Activated CD4-positive, alpha-beta T cell treated with anti-CD3 and anti-CD28 coated beads for 36 hours (primary cell): ENCODE measurements at regions not wholly inside any gene's neighbourhood (a gene's known extent, or its start where the extent isn't known, plus 50 kb on each side); places are given as distances from the start of the nearest gene placed in this dataset.

Experiments
- ATAC-seq: fragments of 200-7000 bp; cut with Tn5 transposase; one replicate; pipeline ENCODE4 v1.10.0; 2021; ENCODE audit warnings: mild to moderate bottlenecking, moderate library complexity
- CTCF ChIA-PET: fragments of 350-600 bp; sonication (Branson Sonifier 250); formaldehyde crosslinking; loops from one replicate; lab custom pipeline; 2021; ENCODE audit warnings: antibody characterized with exemption; lab: Charles Lee
- POLR2A ChIA-PET: fragments of 350-600 bp; sonication (Branson Sonifier 250); formaldehyde crosslinking; loops from one replicate; lab custom pipeline; 2021; ENCODE audit warnings: antibody characterized with exemption, inconsistent platforms; lab: Charles Lee
- DNase-seq: peaks from one replicate; pipeline ENCODE4 v3.0.0-alpha.2; 2020
- H3K27ac Mint-ChIP-seq: one replicate; pipeline ENCODE4 v1.8.0; 2021; ENCODE audit warnings: mixed read lengths
- H3K27me3 Mint-ChIP-seq: one replicate; pipeline ENCODE4 v1.8.0; 2021; ENCODE audit warnings: mixed read lengths
- H3K36me3 Mint-ChIP-seq: one replicate; pipeline ENCODE4 v1.8.0; 2021; ENCODE audit warnings: low read depth, mixed read lengths
- H3K4me1 Mint-ChIP-seq: one replicate; pipeline ENCODE4 v1.8.0; 2021; ENCODE audit warnings: mixed read lengths
- H3K4me3 Mint-ChIP-seq: one replicate; pipeline ENCODE4 v1.8.0; 2021; ENCODE audit warnings: mild to moderate bottlenecking, moderate library complexity, mixed read lengths
- H3K9me3 Mint-ChIP-seq: one replicate; pipeline ENCODE4 v1.8.0; 2021; ENCODE audit warnings: low read depth, mixed read lengths
- intact Hi-C, 2 experiments: fragments of 100-400 bp; cut with DNase I in 1 of 2; cut with micrococcal nuclease in 1 of 2; formaldehyde crosslinking; loops; one replicate each; pipeline versions ENCODE4 v1.14.2 to v1.15.1; 2022 to 2024; cut with DNase I, micrococcal nuclease

DNA sequence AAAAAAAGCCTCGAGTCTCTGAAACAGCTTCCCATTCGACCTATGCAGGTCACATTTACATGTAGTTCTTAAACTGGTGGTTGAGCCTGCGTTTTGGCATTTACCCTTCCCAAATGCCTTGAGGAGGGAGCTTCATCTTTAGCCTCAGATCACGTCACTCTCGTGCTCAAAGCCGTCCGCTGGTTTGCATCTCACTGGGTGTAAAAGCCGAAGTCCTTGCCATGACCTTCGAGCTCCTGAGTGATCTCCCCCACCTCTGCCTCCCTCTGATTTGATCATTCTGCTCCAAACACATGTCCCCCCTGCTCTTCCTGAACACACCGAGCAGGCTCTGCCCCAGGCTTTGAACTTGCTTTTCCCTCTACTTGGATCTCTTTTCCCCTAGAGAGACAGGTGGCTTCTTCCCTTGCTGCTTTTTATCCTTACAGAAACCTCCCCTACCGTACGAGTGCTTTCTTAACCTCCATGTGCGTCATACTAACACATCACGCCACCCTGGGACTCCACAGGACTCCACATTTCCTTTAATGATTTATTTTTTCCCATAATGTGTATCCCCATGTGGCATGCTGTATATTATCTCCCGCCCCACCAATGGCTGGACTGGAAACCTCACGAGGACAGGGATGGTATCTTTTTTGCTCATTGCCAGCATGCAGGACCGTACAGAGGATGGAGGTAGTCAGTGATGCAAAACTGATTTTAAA lies 610.7 kb downstream of the VRK1 start:
- no peak overlapping the region for H3K4me3 Mint-ChIP-seq
- DNase-seq, result peak; percentile 18

DNA sequence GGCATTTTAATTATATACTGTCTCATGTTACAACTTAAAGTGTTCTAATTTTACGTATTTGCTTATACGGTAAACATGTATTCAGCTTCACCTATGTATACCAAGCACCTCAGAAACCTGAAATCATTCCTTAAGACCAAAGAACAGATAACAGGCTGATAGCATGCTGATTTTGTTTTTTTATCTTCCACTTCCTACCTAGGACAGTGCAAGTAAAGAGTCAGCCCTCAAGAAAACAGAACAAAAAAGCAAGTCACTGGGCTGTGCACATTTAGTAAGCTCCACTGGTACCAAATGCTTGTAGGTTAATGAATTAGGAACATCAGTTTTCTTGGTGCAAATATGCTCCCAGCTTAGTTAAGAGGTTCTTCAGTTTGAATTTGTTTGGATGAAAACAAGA lies 611.3 kb downstream of the VRK1 start:
- POLR2A ChIA-PET, result interaction anchor here (0.5 to 1.0 kb wide), 5 partner anchors 102 to 1864 kb away, joined by 3 to 5 read pairs (median 3); partner anchors contain the start of gene BCL11B
- H3K4me1 Mint-ChIP-seq, result peaks cover 32% of the 10 kb centered on the region
- H3K4me3 Mint-ChIP-seq, result peak overlapping the region; percentile 57
- ATAC-seq (peak; percentile 37), DNase-seq (no peak)
- H3K27me3 Mint-ChIP-seq, result no peaks in the 10 kb centered on the region
- intact Hi-C loops, result loop anchor here (2.0 to 5.0 kb wide), 5 partner anchors 50 to 1864 kb away; partner anchors contain the start of gene BCL11B (in 1 of the 2)
- no peaks in the 10 kb centered on the region for H3K9me3 Mint-ChIP-seq
- CTCF ChIA-PET, result no interaction called here
- no peaks in the 10 kb centered on the region for H3K36me3 Mint-ChIP-seq
- H3K27ac Mint-ChIP-seq, result peak overlapping the region; percentile 89

More for the DNA sequence above, 610.7 kb downstream of the VRK1 start:
- peak; percentile 11 for ATAC-seq
- H3K27ac Mint-ChIP-seq, result peak overlapping the region; percentile 89
- no peaks in the 10 kb centered on the region for H3K36me3 Mint-ChIP-seq
- H3K9me3 Mint-ChIP-seq, result no peaks in the 10 kb centered on the region
- H3K27me3 Mint-ChIP-seq, result no peaks in the 10 kb centered on the region
- intact Hi-C loops, result loop anchor here (2.0 to 5.0 kb wide), 5 partner anchors 51 to 1865 kb away; partner anchors contain the start of gene BCL11B (in 1 of the 2)
- ChIA-PET CTCF (interaction anchor here (0.7 kb wide), 1 partner anchor 25 kb away, joined by 3 read pairs; no protein-coding TSS in a partner anchor), POLR2A (interaction anchor here (0.5 kb wide), 1 partner anchor 472 kb away, joined by 3 read pairs; no protein-coding TSS in a partner anchor)
- H3K4me1 Mint-ChIP-seq, result peaks cover 32% of the 10 kb centered on the region

DNA sequence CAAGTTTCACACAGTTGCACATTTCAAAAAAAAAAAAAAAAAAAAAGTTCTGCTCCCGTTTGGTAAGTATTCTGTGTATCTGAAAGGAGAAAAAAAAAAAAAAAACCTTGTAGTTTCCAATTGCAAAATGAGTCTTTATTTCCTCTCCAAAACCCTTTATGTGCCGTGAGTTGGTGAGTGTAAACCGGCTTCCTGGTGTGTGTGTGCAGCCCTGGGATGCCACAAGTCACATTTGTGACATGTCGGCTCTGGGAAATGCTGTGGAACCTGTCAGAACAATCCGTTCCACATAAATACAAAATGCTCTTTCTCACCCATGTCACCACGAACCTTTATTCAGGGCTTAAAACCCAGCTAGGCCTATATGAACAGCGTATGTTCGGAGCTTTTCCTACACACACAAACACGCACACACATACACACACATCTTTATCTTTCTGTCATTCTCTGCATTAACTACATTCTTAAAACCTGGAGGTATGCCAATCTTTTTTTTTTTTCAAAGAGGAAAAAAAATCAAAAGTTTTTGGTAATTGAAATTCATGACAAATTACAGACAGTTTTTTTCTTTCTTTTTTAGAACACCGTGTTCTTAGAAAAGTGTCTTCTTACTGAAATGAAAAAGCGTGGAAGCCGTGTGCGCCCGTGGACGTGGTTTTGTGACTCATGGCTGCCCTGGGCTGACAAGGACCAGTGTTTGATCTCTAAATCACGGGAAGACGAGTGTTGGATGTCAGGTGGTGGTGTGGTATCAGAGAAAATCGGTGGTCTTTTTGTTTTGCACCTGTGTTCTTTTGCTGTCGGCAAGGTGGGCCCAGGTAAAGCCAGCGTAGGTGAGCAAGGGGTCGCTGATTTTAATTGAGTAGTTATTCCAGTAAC lies 612.0 kb downstream of the VRK1 start:
- Mint-ChIP-seq H3K27me3 (peaks cover 4% of the 10 kb centered on the region), H3K36me3 (no peaks in the 10 kb centered on the region), H3K4me3 (peak overlapping the region; percentile 57), H3K27ac (peak overlapping the region; percentile 89), H3K9me3 (no peaks in the 10 kb centered on the region), H3K4me1 (peaks cover 32% of the 10 kb centered on the region)
- intact Hi-C loops, result loop anchor here (1.0 to 5.0 kb wide), 8 partner anchors 29 to 1864 kb away; partner anchors contain the start of gene BCL11B (in 1 of the 2)
- ChIA-PET POLR2A (interaction anchor here (0.7 to 1.0 kb wide), 4 partner anchors 102 to 1863 kb away, joined by 3 to 5 read pairs (median 4); partner anchors contain the start of gene BCL11B), CTCF (no interaction called here)
- DNase-seq (peak; percentile 74), ATAC-seq (peak; percentile 86)

DNA sequence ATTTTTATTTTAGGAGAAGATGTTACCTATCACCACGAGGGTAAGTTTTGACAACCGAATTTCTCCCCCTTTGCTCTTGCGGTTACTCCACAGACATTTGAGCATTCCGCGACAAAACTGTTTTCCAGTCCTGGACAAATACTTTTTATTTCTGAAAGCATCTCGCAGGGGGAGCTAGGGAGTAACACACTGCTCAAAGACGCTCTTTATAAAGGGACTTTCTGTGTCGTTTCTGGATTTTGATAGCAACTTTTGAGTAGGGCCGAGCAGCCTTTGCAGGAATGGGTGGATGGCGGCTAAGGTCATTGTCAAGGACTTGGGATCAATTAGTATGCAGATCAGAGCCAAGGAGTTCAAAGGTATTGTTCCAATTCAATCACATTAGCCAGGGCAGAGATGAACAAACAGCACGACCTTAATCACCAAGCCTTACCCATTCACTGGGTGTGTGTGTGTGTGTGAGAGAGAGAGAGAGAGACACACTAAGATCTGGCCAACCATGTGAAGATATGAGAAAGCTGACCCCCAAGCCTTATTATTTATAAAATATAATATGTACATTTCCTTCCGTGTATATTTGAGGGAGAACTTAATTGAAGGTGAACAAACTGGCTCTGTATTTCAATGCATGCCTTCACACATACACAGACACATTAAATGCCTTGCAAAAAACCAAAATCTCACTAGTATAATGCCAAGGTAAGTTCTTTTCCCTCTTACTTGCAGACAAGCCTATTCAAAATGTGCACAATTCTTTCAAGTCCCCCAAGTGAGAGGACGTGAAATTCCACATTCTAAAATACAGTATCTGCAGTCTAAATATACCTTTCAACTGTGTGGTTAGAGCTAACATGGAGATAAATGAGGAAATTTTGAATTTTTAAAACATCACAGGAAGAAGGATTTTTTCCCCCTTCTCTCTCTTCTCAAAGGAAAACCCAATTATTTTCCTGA lies 613.8 kb downstream of the VRK1 start:
- ChIA-PET CTCF (no interaction called here), POLR2A (no interaction called here)
- ATAC-seq (no peak), DNase-seq (no peak)
- no peaks in the 10 kb centered on the region for H3K36me3 Mint-ChIP-seq
- no peaks in the 10 kb centered on the region for H3K9me3 Mint-ChIP-seq
- H3K4me3 Mint-ChIP-seq, result no peak overlapping the region
- intact Hi-C loops, result no loop called here
- peaks cover 5% of the 10 kb centered on the region for H3K27me3 Mint-ChIP-seq
- H3K27ac Mint-ChIP-seq, result no peak overlapping the region
- H3K4me1 Mint-ChIP-seq, result peaks cover 30% of the 10 kb centered on the region

DNA sequence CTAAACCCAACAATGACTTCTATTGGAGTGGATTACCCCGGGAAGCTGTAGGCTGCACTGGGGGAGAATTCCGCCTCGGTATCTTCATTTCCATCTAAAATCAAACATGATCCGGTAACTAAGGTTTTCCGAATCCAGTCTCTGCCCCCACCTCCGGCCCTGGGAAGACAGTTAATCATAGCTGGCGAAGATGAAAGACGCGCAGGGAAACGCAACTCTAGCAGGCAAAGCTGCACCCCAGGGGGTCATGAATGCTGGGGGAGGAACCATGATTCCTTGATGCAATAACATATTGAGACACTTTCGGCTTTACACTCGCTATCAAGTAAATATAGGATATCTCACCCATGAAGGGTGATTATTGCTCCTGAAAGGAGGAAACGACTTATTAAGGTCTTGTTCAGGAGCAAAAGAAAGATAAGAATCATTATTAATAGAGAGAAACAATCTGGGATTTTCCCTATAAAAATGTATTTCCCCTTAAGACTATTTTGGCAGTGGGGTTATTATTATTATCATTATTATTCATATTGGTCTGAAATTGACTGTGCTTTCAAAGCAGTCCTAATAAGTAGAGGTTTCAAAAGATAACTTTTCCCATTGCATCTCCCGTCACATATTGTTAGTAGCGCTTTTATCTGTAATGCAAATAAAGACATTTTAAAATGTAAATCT lies 614.9 kb downstream of the VRK1 start:
- Mint-ChIP-seq H3K36me3 (no peaks in the 10 kb centered on the region), H3K27ac (no peak overlapping the region), H3K27me3 (peaks cover 5% of the 10 kb centered on the region), H3K9me3 (no peaks in the 10 kb centered on the region), H3K4me3 (no peak overlapping the region), H3K4me1 (peaks cover 36% of the 10 kb centered on the region)
- ATAC-seq, result no peak
- no peak for DNase-seq
- ChIA-PET POLR2A (no interaction called here), CTCF (no interaction called here)
- intact Hi-C loops, result no loop called here

DNA sequence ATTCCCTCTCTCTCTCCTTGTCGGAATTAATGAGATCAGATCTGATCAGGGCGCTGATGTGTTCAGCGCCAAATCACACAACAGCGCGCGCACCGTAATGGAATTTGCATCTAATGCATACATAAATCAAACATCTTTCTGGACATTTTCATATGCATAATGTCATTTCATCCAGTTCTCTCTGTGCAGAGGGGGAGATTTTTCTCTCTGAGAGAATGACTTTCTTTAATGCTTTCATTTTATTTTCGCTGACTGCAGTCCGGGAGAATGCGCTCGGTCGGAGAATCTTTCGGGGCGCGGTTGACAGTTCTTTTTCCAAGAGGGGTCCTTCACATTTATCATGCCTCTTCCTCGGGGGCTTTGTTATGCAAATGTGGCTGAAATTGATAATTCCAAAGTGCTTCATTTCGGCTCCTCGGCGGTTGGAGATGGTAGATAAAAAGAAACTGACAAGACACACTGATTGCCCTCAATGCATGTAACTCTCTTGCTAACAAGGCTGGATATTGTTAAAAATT lies 615.9 kb downstream of the VRK1 start:
- ATAC-seq, result no peak
- peaks cover 26% of the 10 kb centered on the region for H3K4me1 Mint-ChIP-seq
- no peaks in the 10 kb centered on the region for H3K36me3 Mint-ChIP-seq

DNA sequence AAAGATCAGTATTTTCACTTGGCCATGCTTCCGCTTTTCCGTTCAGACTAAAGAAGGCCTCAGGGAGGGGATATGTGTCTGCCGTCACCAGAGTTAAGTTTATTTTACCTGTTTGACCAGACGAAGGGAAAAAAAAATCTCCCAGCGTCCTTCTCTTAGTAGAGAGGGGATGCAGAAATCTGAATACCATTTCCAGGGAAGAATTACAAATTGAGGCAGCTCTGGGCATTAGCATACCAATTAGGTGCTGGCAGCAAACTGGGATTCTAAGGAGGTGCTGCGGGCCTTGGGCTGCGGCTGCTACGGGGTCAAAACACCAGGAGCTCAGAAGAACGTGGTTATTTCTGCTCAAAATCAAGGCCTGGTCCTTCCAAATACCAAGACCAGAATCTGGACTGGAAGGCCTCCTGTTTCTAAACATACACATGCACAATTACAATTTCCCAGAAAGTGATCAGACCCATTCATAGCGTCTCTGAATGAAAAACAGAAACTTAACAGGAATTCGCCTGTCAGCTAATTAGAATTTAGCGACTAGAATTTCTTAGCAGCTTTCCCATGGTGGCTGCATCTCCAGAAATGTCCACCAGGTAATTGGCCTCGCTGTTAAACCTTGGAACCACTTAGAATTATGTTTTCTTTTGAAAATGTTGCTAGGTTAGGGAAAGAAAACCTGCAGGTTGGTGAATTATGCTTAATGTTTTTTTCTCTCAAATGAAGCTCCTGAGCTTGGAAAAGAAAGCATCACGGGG lies 617.0 kb downstream of the VRK1 start:
- DNase-seq (no peak), ATAC-seq (no peak)
- H3K4me3 Mint-ChIP-seq, result no peak overlapping the region
- intact Hi-C loops, result no loop called here
- H3K27me3 Mint-ChIP-seq, result peaks cover 5% of the 10 kb centered on the region
- CTCF ChIA-PET, result interaction anchor here (0.8 to 1.0 kb wide), 3 partner anchors 14 to 147 kb away, joined by 3 read pairs; no protein-coding TSS in a partner anchor
- no peaks in the 10 kb centered on the region for H3K36me3 Mint-ChIP-seq
- POLR2A ChIA-PET, result no interaction called here
- H3K27ac Mint-ChIP-seq, result no peak overlapping the region
- peaks cover 15% of the 10 kb centered on the region for H3K4me1 Mint-ChIP-seq
- H3K9me3 Mint-ChIP-seq, result no peaks in the 10 kb centered on the region

More for the DNA sequence above, 615.9 kb downstream of the VRK1 start:
- peak; percentile 30 for DNase-seq
- ChIA-PET CTCF (no interaction called here), POLR2A (no interaction called here)
- Mint-ChIP-seq H3K27ac (no peak overlapping the region), H3K4me3 (no peak overlapping the region), H3K9me3 (no peaks in the 10 kb centered on the region), H3K27me3 (peaks cover 5% of the 10 kb centered on the region)
- intact Hi-C loops, result no loop called here

DNA sequence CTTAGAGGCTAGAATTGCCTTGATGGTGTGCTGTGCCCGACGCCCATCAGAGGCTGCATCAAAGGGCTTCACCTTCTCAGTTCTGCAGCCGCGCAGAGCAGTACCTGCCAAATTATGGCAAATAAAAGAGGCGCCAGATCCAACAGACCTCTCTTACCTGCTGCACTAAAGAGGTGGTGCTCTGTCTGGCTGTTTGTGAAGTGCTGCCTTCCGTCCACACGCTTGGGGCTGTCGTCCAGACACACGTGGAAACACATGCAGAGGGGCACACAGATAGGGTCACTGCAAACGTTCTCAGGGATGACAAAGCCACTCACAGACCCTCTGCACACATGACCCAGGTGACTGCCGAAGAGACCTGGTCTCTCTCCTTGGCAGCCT lies 617.5 kb downstream of the VRK1 start:
- Mint-ChIP-seq H3K4me3 (no peak overlapping the region), H3K36me3 (no peaks in the 10 kb centered on the region), H3K9me3 (no peaks in the 10 kb centered on the region), H3K27ac (no peak overlapping the region), H3K4me1 (peaks cover 9% of the 10 kb centered on the region), H3K27me3 (peaks cover 5% of the 10 kb centered on the region)
- no peak for DNase-seq
- intact Hi-C loops, result no loop called here
- POLR2A ChIA-PET, result no interaction called here
- ATAC-seq, result no peak
- CTCF ChIA-PET, result interaction anchor here (0.8 to 1.0 kb wide), 3 partner anchors 13 to 147 kb away, joined by 3 read pairs; no protein-coding TSS in a partner anchor

DNA sequence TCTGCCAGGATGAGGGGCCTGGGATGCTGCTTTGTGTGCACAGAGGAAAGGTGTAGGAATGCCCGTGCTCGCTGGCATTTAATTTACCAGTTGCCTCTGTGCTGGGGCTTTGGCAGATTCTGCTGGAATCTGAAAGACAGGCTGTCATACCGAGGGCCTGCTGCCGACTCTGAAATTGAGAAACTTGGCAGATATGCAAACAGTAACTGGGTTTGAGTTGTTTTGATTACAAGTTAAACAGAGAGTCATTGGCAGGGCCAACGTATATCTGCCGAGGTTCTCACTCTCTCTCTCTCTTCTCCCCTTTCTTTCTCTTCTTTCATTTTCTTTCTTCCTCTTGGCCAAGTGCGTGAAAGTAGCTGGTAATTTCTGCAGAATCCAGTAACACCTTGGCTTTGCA lies 618.7 kb downstream of the VRK1 start:
- H3K4me1 Mint-ChIP-seq, result peaks cover 6% of the 10 kb centered on the region
- H3K36me3 Mint-ChIP-seq, result no peaks in the 10 kb centered on the region
- H3K27ac Mint-ChIP-seq, result no peak overlapping the region
- peaks cover 5% of the 10 kb centered on the region for H3K27me3 Mint-ChIP-seq
- DNase-seq (no peak), ATAC-seq (no peak)
- H3K9me3 Mint-ChIP-seq, result no peaks in the 10 kb centered on the region
- CTCF ChIA-PET, result no interaction called here
- POLR2A ChIA-PET, result no interaction called here
- intact Hi-C loops, result no loop called here
- no peak overlapping the region for H3K4me3 Mint-ChIP-seq
